Erythroblast (primary cell): ENCODE measurements at regions not wholly inside any gene's neighbourhood (a gene's known extent, or its start where the extent isn't known, plus 50 kb on each side); places are given as distances from the start of the nearest gene placed in this dataset.

ENCODE experiments used
- GATA1 ChIP-seq: IDR thresholded peaks from 2 replicates; pipeline ENCODE4 v1.6.1; 2011; ENCODE audit warnings: low read depth, mild to moderate bottlenecking, control low read depth, low read length, moderate library complexity
- POLR2A ChIP-seq: IDR thresholded peaks from 2 replicates; pipeline ENCODE4 v1.6.1; 2011; ENCODE audit warnings: mild to moderate bottlenecking, low read length

GRCh38 chr13:29689548-29689947 is 94.1 kb upstream of the SLC7A1 start:
- no peak for TF ChIP-seq POLR2A
- no peak for TF ChIP-seq GATA1
